Mucosa of rectum (tissue), 2 donors: ENCODE measurements at regions not wholly inside any gene's neighbourhood (a gene's known extent, or its start where the extent isn't known, plus 50 kb on each side); places are given as distances from the start of the nearest gene placed in this dataset.

Experiments
- H3K27ac ChIP-seq, 2 donors: one replicate each; pipeline ENCODE4 v1.7.0; 2013; ENCODE audit warnings: inconsistent platforms in 2 of 2, low read depth in 2 of 2, low read length in 2 of 2
- H3K27me3 ChIP-seq, 2 donors: one replicate each; pipeline ENCODE4 v1.7.0; 2013; ENCODE audit warnings: low read length in 2 of 2; ENCODE audit not compliant: control insufficient read depth in 2 of 2, insufficient read depth in 2 of 2
- H3K36me3 ChIP-seq, 2 donors: one replicate each; pipeline ENCODE4 v1.7.0; 2013; ENCODE audit warnings: low read length in 2 of 2; ENCODE audit not compliant: control insufficient read depth in 2 of 2, insufficient read depth in 2 of 2
- H3K4me1 ChIP-seq, 2 donors: one replicate each; pipeline ENCODE4 v1.7.0; 2013; ENCODE audit warnings: low read length in 2 of 2, mild to moderate bottlenecking in 1 of 2; ENCODE audit not compliant: control insufficient read depth in 2 of 2, insufficient read depth in 2 of 2
- H3K4me3 ChIP-seq, 2 donors: one replicate each; pipeline ENCODE4 v1.7.0; 2013; ENCODE audit warnings: low read length in 2 of 2
- H3K9ac ChIP-seq, 2 donors: one replicate each; pipeline ENCODE4 v1.7.0; 2013; ENCODE audit warnings: low read length in 2 of 2, low read depth in 1 of 2, mild to moderate bottlenecking in 1 of 2
- H3K9me3 ChIP-seq, 2 donors: one replicate each; pipeline ENCODE4 v1.7.0; 2013; ENCODE audit warnings: low read length in 2 of 2; ENCODE audit not compliant: control insufficient read depth in 2 of 2
- donor health status: healthy.
- donor health status: Normal muscosa, but diverticular disease.

DNA sequence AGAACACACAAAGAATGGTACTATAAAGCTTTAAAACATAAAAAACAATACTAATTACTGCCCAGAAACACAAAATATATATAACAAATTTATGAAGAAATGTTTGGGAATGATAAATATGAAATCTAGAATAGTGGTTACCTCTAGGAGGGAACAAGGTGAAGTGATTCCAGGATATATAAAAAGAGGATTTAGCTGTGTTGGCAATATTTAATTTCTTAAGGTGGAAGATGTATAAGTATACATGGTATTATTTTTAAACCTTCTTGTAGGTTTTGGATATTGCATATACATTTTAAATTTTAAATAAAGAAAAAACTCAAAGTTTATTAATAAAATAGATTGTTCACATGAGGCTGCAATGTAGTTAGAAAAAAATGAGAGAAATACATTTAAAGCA, 112.7 kb upstream of the ZNF618 start:
- Histone ChIP-seq H3K4me1 (no peaks in the 10 kb centered on the region), H3K27ac (no peak overlapping the region), H3K9ac (no peak overlapping the region), H3K36me3 (no peaks in the 10 kb centered on the region), H3K27me3 (no peaks in the 10 kb centered on the region), H3K4me3 (no peak overlapping the region), H3K9me3 (no peaks in the 10 kb centered on the region)

DNA sequence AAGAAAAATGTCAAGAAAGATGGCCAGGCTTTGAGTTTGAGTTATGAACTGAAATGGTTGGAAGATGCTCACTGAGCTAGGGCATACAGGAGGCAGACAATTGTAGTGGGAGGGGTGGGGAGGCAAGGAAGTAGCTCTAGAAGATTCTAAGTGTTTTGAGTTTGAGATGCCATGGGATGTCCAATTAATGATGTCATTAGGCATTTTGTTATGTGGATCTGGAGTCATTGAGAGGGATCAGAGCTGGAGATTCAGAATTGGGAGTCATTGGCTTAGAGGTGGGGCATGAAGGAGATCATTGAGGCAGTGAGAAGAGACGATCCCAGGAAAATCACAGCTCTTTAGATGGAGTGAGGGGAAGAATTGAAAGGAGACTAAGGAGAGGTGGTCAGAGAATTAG, 111.5 kb upstream of the ZNF618 start:
- no peaks in the 10 kb centered on the region for H3K9me3 ChIP-seq
- H3K4me1 ChIP-seq = no peaks in the 10 kb centered on the region
- H3K36me3 ChIP-seq = no peaks in the 10 kb centered on the region
- no peak overlapping the region for H3K4me3 ChIP-seq
- no peak overlapping the region for H3K27ac ChIP-seq
- H3K27me3 ChIP-seq = no peaks in the 10 kb centered on the region
- H3K9ac ChIP-seq = no peak overlapping the region

DNA sequence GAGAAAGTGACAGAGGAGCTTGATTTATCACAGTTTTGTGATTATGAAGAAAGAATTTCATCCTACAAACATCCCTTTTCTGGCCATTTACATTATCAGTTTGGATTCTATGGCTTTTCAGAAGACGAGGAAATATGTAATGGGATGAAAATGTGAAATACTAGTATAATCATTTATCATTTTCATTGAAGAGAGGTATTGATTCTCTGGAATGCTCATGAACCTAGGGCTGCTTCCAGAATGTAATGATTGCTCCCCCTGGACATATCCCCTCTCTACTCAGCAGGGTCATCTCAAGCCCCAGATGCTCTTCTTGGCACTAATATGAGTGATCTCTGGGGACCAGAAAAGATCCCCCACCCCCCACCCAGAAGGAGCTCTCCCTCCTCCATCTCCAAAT, 106.7 kb upstream of the ZNF618 start:
- Histone ChIP-seq H3K4me1 (no peaks in the 10 kb centered on the region), H3K9ac (no peak overlapping the region), H3K36me3 (no peaks in the 10 kb centered on the region), H3K4me3 (no peak overlapping the region), H3K27ac (no peak overlapping the region), H3K27me3 (no peaks in the 10 kb centered on the region), H3K9me3 (no peaks in the 10 kb centered on the region)

DNA sequence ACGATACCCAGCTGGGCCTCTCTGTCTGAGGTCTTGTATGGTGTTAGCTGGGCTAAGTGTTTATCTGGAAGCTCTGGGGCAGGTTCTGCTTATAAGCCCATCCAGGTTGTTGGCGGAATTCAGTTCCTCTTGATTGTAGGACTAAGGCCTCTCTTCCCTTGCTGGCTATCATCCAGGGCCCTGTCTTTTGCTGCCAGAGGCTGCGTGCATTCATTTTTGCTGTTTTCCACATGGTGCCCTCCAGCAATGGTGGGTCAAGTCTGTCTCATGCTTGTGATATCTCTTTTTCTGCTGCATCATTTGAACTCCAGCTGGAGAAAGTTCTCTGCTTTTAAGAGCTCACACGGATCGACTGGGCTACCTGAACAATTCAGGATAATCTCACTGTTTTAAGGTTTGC, 105.7 kb upstream of the ZNF618 start:
- no peaks in the 10 kb centered on the region for H3K27me3 ChIP-seq
- H3K4me3 ChIP-seq = no peak overlapping the region
- H3K9me3 ChIP-seq = no peaks in the 10 kb centered on the region
- H3K4me1 ChIP-seq = no peaks in the 10 kb centered on the region
- no peak overlapping the region for H3K27ac ChIP-seq
- H3K36me3 ChIP-seq = no peaks in the 10 kb centered on the region
- H3K9ac ChIP-seq = no peak overlapping the region

DNA sequence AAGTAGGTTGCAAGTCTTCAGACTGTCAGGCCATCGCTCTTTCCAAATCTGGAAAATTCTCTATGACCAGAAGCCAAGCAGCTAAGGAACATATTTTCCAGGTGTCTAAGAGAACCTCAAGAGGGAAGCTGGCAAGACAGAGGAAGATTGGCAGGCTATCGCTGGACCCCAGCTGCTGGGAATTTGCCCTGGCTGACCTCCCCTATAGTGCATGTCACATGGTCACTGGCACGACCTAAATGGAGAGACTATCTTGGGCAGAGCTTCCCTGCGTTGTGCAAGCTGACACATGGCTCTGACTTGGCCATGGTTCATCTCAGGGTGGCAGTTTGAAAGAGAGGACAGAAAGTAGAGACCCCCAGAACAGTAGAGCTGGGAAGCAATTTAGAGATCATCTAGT, 104.9 kb upstream of the ZNF618 start:
- no peaks in the 10 kb centered on the region for H3K4me1 ChIP-seq
- H3K27ac ChIP-seq = no peak overlapping the region
- H3K9ac ChIP-seq = no peak overlapping the region
- no peaks in the 10 kb centered on the region for H3K36me3 ChIP-seq
- H3K4me3 ChIP-seq = no peak overlapping the region
- H3K27me3 ChIP-seq = no peaks in the 10 kb centered on the region
- no peaks in the 10 kb centered on the region for H3K9me3 ChIP-seq

DNA sequence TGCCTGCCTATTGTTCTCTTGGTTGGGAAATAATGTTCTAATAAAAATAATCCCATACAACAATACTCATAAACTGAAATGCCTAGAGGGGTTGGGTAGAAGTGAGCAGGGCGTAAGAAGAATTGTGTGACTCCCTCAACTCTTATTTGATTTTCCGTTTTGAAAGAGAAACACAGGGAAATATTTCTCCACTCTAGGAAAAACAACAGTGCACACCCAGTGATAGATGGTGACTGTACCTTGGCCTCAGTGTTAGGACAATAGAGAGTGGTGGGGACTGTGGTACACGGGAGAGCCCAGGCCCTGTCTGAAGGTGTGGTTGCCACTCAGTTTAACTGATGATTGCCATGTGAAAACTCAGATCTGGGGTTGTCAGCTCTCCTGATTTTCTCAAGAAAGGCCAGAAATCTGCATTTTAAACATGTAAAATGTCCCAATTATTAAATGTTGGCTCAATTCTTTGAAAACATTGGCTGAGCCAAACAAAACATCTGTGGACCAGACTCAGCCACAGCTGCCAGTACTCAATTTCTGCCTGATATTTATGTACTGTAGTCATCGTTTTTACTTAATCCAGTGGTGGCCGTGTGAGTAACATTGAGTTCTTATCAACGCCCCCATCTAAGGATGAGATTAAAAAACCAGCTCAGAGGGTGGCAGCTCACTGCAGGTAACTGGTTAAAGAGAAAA, 103.8 kb upstream of the ZNF618 start:
- Histone ChIP-seq H3K27me3 (no peaks in the 10 kb centered on the region), H3K27ac (no peak overlapping the region), H3K4me3 (no peak overlapping the region), H3K9me3 (no peaks in the 10 kb centered on the region), H3K4me1 (no peaks in the 10 kb centered on the region), H3K9ac (no peak overlapping the region), H3K36me3 (no peaks in the 10 kb centered on the region)

DNA sequence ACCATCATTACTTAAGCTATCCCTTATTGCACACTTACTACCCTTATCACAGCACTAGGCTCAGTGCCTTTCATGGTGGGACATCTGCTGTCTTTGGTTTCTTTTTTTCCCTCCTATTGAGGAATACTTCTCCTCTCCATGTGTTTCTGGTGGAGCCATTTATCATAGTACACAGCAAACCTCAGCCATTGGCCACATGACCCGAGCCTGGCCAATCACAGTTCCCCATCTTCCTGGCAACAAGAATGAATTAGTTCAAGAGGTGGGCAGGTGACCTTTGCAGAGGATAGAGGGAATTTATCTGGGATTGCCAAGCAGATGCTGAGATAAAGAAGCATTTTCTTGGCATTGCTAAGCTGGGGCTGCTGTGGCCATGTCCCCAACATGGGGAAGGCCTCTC, 101.1 kb upstream of the ZNF618 start:
- Histone ChIP-seq H3K4me1 (no peaks in the 10 kb centered on the region), H3K9ac (no peak overlapping the region), H3K36me3 (no peaks in the 10 kb centered on the region), H3K4me3 (no peak overlapping the region), H3K27ac (no peak overlapping the region), H3K27me3 (no peaks in the 10 kb centered on the region), H3K9me3 (no peaks in the 10 kb centered on the region)

DNA sequence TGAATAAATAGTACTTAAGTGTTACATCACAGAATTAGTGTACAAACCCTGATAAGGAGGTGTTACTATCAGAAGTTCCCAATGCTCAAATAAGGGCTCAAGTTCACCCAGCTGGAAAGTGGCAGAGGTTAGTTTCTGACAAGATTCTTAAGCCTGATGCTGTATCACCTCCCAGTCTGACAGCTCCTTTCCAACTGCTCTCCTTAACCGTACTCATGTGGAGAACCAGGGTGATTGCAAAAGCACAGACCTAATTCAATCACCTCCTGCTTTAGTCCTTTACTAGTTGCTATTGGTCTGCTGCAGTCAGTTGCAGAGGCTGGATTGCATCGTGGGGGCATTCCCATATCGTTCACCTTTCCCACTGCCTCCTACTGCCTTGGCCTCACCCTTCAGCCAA, 100.4 kb upstream of the ZNF618 start:
- no peaks in the 10 kb centered on the region for H3K4me1 ChIP-seq
- H3K4me3 ChIP-seq = no peak overlapping the region
- H3K9me3 ChIP-seq = no peaks in the 10 kb centered on the region
- no peaks in the 10 kb centered on the region for H3K27me3 ChIP-seq
- no peak overlapping the region for H3K9ac ChIP-seq
- H3K36me3 ChIP-seq = no peaks in the 10 kb centered on the region
- H3K27ac ChIP-seq = no peak overlapping the region

DNA sequence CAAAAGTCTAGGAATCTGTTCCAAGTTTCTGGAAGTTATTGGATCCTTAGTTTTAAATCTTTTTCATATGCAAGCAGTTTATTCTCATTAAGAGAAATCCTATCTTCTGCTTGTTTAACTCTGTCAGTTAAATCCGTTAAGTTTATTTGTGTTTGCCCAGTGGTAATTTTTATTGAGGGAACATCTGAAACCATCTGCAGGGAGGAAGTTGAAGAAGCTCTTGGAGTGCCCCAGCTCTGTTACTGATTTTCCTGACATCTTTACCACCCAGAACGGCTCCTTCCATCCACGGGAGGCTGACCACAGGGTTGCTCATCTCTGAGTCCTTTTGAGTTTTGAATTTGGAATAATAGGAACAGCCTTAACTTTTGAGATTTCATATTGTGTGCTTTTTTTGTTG, 99.9 kb upstream of the ZNF618 start:
- no peaks in the 10 kb centered on the region for H3K9me3 ChIP-seq

DNA sequence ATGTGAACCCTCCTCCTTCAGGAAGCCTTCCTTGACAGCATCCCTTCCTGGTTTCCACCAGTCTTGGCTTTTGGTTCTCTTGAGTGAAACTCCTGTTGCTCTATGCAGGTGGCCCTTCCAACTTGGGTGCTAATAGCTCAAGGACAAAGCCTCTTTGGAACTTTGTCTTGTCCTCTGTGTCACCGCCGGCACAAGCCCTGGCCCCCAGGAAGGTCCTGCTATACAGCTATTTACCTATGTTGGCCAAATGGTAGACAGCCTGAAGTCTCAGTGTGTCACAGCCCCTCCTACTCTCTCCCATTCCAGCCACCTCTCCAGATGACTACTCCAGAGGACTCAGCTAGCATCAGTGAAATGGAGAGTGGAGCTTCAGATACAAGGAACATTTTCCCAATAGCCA, 94.7 kb upstream of the ZNF618 start:
- no peaks in the 10 kb centered on the region for H3K27me3 ChIP-seq
- H3K36me3 ChIP-seq = no peaks in the 10 kb centered on the region
- H3K27ac ChIP-seq = no peak overlapping the region
- H3K4me3 ChIP-seq = no peak overlapping the region
- no peak overlapping the region for H3K9ac ChIP-seq
- no peaks in the 10 kb centered on the region for H3K9me3 ChIP-seq
- no peaks in the 10 kb centered on the region for H3K4me1 ChIP-seq

More for the DNA sequence above, 99.9 kb upstream of the ZNF618 start:
- Histone ChIP-seq H3K4me3 (no peak overlapping the region), H3K9ac (no peak overlapping the region), H3K4me1 (no peaks in the 10 kb centered on the region), H3K36me3 (no peaks in the 10 kb centered on the region), H3K27ac (no peak overlapping the region), H3K27me3 (no peaks in the 10 kb centered on the region)

DNA sequence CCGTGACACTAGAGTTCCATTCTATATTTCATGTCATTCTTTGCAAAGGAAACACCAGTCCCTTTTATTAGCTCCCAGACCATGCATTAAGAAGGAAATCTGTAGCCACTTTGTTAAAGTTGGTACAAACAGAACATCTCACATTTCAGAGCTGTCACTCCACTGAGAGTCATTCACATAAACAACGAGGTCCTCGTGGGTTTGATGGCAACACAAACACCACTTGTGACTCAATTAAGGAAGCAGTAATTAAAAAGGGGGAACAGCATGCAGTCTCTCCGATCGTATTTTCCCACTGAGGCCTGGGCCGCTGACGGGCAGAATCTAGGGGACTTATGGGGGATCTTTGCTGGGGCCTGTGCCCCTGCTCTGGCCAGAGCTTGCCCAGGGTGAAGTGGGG, 94.2 kb upstream of the ZNF618 start:
- Histone ChIP-seq H3K27me3 (no peaks in the 10 kb centered on the region), H3K27ac (no peak overlapping the region), H3K4me1 (no peaks in the 10 kb centered on the region), H3K9ac (no peak overlapping the region), H3K36me3 (no peaks in the 10 kb centered on the region), H3K4me3 (no peak overlapping the region), H3K9me3 (no peaks in the 10 kb centered on the region)
